Thyroid gland (tissue), 4 donors: ENCODE measurements at regions not wholly inside any gene's neighbourhood (a gene's known extent, or its start where the extent isn't known, plus 50 kb on each side); places are given as distances from the start of the nearest gene placed in this dataset.

Experiments
- DNase-seq, 2 donors: peaks; one replicate each; pipeline ENCODE4 v3.0.0-alpha.2; 2019
- H3K27ac ChIP-seq, 3 donors: fragments of 200-600 bp; sonication (generic); 1 replicate in 2 of 3; 2 replicates in 1 of 3; pipeline ENCODE4 v1.5.1; 2016 to 2019; ENCODE audit warnings: mild to moderate bottlenecking in 1 of 3, moderate library complexity in 1 of 3
- H3K27me3 ChIP-seq: fragments of 200-600 bp; sonication (generic); one replicate; pipeline ENCODE4 v1.5.1; 2019
- H3K36me3 ChIP-seq, 2 donors: fragments of 200-600 bp; sonication (generic); one replicate each; pipeline ENCODE4 v1.5.1; 2016 to 2019
- H3K4me1 ChIP-seq, 2 donors: fragments of 200-600 bp; sonication (generic); one replicate each; pipeline ENCODE4 v1.5.1; 2017 to 2019
- H3K4me3 ChIP-seq, 3 donors: fragments of 200-600 bp; sonication (generic); replicated peaks in 1 of 3; 1 replicate in 2 of 3; 2 replicates in 1 of 3; pipeline ENCODE4 v1.5.1; 2016; ENCODE audit warnings: mild to moderate bottlenecking in 1 of 3
- H3K9me3 ChIP-seq: fragments of 200-600 bp; sonication (generic); one replicate; pipeline ENCODE4 v1.5.1; 2017
- CTCF ChIP-seq, 6 experiments: fragments of 200-600 bp in 3 of 6; fragments of 450-650 bp in 3 of 6; sonication (generic) in 3 of 6; IDR thresholded peaks; one replicate each; pipeline ENCODE4 v1.5.1; 2016 to 2019; ENCODE audit warnings: antibody characterized with exemption in 6 of 6, mild to moderate bottlenecking in 2 of 6, inconsistent platforms in 1 of 6, moderate library complexity in 1 of 6
- POLR2A ChIP-seq, 2 donors: fragments of 450-650 bp; IDR thresholded peaks; one replicate each; pipeline ENCODE4 v1.6.1; 2017; ENCODE audit warnings: antibody characterized with exemption in 2 of 2, mild to moderate bottlenecking in 2 of 2, moderate library complexity in 1 of 2
- WGBS, 2 donors: methylation state at CpG; one replicate each; pipeline ENCODE4 v1.1.5; 2017; 5-methylcytosine and 5-hydroxymethylcytosine counted together
- intact Hi-C: fragments of 100-400 bp; cut with DNase I; formaldehyde crosslinking; loops from one replicate; pipeline ENCODE4 v1.15.1; 2023

DNA sequence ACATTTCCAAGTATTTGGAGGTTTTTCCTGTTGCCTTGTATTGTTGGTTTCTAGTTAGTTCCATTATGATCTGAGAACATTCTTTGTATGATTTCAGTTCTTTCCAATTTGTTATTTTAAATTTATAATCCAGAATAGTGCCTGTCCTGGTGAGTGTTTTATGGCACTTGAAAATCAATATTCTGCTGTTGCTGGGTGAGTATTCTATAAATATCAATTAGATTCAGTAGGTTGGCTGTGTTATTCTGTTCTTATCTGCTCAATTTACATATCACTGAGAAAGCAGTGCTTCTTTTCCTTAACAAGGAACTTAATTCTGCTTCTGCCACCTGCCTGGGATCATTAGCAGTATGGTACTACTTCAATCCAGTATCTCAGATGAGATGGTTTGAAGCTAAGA lies 123.5 kb downstream of the SNX19 start:
- H3K36me3 ChIP-seq = no peaks in the 10 kb centered on the region
- TF ChIP-seq POLR2A (IDR thresholded peaks at IDR 0.05) = no peak
- no peak for TF ChIP-seq CTCF (IDR thresholded peaks at IDR 0.05)
- H3K4me3 ChIP-seq = no peak overlapping the region
- DNase-seq = no peak
- H3K27ac ChIP-seq = no peak overlapping the region
- peaks cover 2 to 7% of the 10 kb centered on the region in 2 donors for H3K4me1 ChIP-seq
- no peaks in the 10 kb centered on the region for H3K27me3 ChIP-seq
- intact Hi-C loops = no loop called here
- no peaks in the 10 kb centered on the region for H3K9me3 ChIP-seq

DNA sequence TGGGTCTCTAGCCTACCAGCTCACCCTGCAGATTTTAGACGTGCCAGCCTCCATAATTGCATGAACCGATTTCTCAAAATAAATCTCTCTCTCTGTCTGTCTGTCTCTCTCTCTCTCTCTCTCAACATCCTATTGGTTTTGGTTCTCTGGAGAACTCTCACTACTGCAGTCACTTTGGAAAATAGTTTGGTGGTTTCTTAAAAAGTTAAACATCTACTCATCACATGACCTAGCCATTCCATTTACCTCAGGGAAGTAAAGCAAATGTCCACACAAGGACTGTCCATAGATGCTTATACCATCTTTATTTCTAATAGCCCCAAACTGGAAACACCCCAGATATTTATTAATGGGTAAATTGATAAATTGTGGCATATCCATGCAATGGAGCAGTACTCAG lies 119.5 kb downstream of the SNX19 start:
- WGBS, 2 donors = 92 to 100% methylated on average over 2 of the region's 2 CpGs
- H3K27me3 ChIP-seq = no peaks in the 10 kb centered on the region
- no peak for DNase-seq
- no peaks in the 10 kb centered on the region for H3K9me3 ChIP-seq
- no peak overlapping the region for H3K4me3 ChIP-seq
- H3K36me3 ChIP-seq = no peaks in the 10 kb centered on the region
- H3K27ac ChIP-seq = no peak overlapping the region
- no peak for TF ChIP-seq POLR2A (IDR thresholded peaks at IDR 0.05)
- TF ChIP-seq CTCF (IDR thresholded peaks at IDR 0.05) = no peak
- peaks cover 0 to 3% of the 10 kb centered on the region in 2 donors for H3K4me1 ChIP-seq
- intact Hi-C loops = no loop called here

GRCh38 chr11:130798280-130798679 lies 118.0 kb downstream of the SNX19 start:
- no peak for DNase-seq
- peaks cover 4 to 9% of the 10 kb centered on the region in 2 donors for H3K4me1 ChIP-seq
- no peak overlapping the region for H3K4me3 ChIP-seq
- 86 to 89% methylated on average over 3 of the region's 3 CpGs for WGBS, 2 donors
- intact Hi-C loops = no loop called here
- H3K36me3 ChIP-seq = no peaks in the 10 kb centered on the region
- no peaks in the 10 kb centered on the region for H3K27me3 ChIP-seq
- TF ChIP-seq CTCF (IDR thresholded peaks at IDR 0.05) (no peak), POLR2A (IDR thresholded peaks at IDR 0.05) (no peak)
- H3K27ac ChIP-seq = no peak overlapping the region
- no peaks in the 10 kb centered on the region for H3K9me3 ChIP-seq

DNA sequence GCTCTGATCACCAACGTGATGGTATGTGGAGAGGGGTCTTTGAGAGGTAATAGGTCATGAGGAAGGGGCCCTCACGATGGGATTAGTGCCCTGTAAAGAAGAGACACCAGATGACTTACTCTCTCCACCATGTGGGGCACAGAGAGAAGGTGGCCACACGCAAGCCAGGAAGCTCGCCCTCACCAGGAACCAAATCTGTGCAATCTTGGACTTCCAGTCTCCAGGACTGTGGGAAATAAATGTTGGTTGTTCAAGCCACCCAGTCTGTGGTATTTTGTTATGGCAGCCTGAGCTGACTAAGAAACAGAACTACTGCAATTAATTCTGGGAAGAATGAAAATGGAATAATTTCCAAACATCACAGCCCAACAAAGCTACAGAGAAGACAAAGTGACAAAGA lies 117.5 kb downstream of the SNX19 start:
- no peak for TF ChIP-seq CTCF (IDR thresholded peaks at IDR 0.05)
- no peak for TF ChIP-seq POLR2A (IDR thresholded peaks at IDR 0.05)
- peaks cover 4 to 12% of the 10 kb centered on the region in 2 donors for H3K4me1 ChIP-seq
- H3K27ac ChIP-seq = no peak overlapping the region
- no peaks in the 10 kb centered on the region for H3K36me3 ChIP-seq
- WGBS, 2 donors = 84 to 86% methylated on average over 4 of the region's 4 CpGs
- H3K4me3 ChIP-seq = no peak overlapping the region
- no peaks in the 10 kb centered on the region for H3K9me3 ChIP-seq
- no peak for DNase-seq
- intact Hi-C loops = no loop called here
- H3K27me3 ChIP-seq = no peaks in the 10 kb centered on the region

DNA sequence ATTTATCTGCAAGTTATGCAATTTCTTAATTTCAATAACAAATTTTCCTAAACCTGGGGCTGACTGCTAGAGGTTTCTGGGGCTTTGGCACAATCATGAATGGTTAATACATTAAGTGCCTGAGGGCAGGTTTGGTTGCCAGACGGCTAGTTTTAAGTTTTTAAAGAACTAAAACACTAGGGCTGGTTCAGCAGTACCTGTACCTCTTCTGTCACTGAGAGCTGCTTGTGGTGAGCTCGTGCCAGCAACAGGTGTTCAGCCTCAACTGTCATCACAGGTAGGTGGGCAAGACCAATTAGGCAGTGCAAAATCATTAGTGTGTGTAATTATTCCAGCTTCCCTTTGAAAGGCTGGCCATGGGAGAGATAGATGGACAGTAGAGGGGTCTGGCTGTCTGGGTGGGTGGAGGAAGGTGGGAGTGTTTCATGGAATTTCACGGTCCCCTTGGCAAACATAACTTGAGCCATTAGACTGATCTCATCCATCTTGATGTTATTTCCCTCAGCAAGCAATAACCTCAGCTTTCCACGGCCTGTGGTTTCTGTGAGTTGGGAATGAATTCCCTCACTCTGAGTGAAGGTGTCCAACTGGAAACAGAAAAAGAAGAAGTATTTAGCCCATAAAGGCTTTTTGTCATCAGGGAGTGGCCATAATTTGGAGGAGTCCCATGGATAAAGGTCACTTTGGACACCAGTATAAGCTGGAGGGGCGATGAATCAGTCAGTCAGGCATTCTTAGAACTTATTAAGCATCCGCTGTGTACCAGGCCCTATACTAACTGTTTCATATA lies 114.8 kb downstream of the SNX19 start:
- H3K4me1 ChIP-seq = peaks cover 20 to 28% of the 10 kb centered on the region in 2 donors
- DNase-seq = no peak
- WGBS, 2 donors = 83 to 85% methylated on average over 6 of the region's 6 CpGs
- intact Hi-C loops = no loop called here
- H3K4me3 ChIP-seq = no peak overlapping the region
- no peaks in the 10 kb centered on the region for H3K36me3 ChIP-seq
- no peaks in the 10 kb centered on the region for H3K27me3 ChIP-seq
- TF ChIP-seq CTCF (IDR thresholded peaks at IDR 0.05) (no peak), POLR2A (IDR thresholded peaks at IDR 0.05) (no peak)
- H3K27ac ChIP-seq = no peak overlapping the region
- no peaks in the 10 kb centered on the region for H3K9me3 ChIP-seq
